OCI-LY3 (cell line): ENCODE measurements at regions not wholly inside any gene's neighbourhood (a gene's known extent, or its start where the extent isn't known, plus 50 kb on each side); places are given as distances from the start of the nearest gene placed in this dataset.

Source experiments
- CTCF ChIP-seq: fragments of 200-600, 300-600 bp; sonication (generic); IDR thresholded peaks from 2 replicates; pipeline ENCODE4 v1.5.1; 2014; ENCODE audit warnings: antibody characterized with exemption, low read length, low read depth
- EZH2phosphoT487 ChIP-seq: fragments of 200-600 bp; shearing (Covaris generic); IDR thresholded peaks from 2 replicates; pipeline ENCODE4 v1.6.1; 2018; ENCODE audit warnings: antibody characterized with exemption, mixed run types, low read depth

- TF ChIP-seq CTCF, result no peak
- TF ChIP-seq EZH2phosphoT487, result no peak
Observed at GRCh38 chr9:99368341-99369326, 146.6 kb downstream of the SEC61B start.
